Fibroblast of the aortic adventitia (primary cell): ENCODE measurements at regions not wholly inside any gene's neighbourhood (a gene's known extent, or its start where the extent isn't known, plus 50 kb on each side); places are given as distances from the start of the nearest gene placed in this dataset.

Source experiments
- DNase-seq: peaks from one replicate; pipeline ENCODE4 v3.0.0-alpha.2; 2010; ENCODE audit warnings: low read depth
- H3K4me3 ChIP-seq: 2 replicates; pipeline ENCODE4 v1.5.1; 2011; ENCODE audit warnings: low read depth, mild to moderate bottlenecking, control low read depth, low read length, moderate library complexity
- TF ChIP-seq, protein P1 (sequence below): IDR thresholded peaks from 2 replicates; pipeline ENCODE4 v1.5.1; 2011; ENCODE audit warnings: mild to moderate bottlenecking, low read length, control low read depth, inconsistent platforms; ENCODE audit not compliant: insufficient read depth

DNA sequence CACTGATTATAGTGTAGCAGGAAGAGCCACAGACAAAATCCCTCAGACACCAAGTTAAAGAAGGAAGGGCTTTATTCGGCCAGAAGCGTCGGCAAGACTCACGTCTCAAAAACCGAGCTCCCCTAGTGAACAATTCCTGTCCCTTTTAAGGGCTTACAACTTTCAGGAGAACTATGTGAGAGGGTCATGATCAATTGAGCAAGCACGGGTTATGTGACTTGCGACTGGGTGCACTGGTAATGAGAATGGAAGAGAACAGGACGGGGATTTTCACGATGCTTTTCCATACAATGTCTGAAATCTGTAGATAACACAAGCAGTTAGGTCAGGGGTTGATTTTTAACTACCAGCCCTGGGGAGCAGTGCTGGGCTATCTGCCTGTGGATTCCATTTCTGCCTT is 116.7 kb downstream of the MFAP3L start:
- no peak overlapping the region for H3K4me3 ChIP-seq
- DNase-seq = no peak

DNA sequence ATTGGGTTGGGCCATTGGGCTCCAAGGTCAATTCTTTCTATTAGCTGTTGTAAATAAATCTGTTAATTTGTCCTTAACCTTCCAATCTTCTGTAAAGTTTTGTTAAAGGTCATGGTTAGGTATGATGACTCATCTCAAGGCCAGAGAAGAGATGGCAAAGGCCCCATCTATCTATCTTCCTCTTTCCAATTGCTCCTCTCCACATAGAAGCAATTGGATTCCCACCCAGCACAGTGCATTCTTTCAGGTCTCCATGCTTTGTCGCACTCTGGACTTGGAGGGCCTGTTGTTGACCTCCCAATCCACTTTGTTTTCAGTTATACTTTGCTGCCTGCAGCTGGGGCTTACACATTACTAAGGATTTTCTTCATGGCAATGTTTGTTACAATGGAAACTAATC is 118.5 kb downstream of the MFAP3L start:
- no peak overlapping the region for H3K4me3 ChIP-seq
- TF ChIP-seq, protein P1, sequence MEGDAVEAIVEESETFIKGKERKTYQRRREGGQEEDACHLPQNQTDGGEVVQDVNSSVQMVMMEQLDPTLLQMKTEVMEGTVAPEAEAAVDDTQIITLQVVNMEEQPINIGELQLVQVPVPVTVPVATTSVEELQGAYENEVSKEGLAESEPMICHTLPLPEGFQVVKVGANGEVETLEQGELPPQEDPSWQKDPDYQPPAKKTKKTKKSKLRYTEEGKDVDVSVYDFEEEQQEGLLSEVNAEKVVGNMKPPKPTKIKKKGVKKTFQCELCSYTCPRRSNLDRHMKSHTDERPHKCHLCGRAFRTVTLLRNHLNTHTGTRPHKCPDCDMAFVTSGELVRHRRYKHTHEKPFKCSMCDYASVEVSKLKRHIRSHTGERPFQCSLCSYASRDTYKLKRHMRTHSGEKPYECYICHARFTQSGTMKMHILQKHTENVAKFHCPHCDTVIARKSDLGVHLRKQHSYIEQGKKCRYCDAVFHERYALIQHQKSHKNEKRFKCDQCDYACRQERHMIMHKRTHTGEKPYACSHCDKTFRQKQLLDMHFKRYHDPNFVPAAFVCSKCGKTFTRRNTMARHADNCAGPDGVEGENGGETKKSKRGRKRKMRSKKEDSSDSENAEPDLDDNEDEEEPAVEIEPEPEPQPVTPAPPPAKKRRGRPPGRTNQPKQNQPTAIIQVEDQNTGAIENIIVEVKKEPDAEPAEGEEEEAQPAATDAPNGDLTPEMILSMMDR = no peak
- no peak for DNase-seq

More for the DNA sequence above, 116.7 kb downstream of the MFAP3L start:
- TF ChIP-seq, protein P1 = no peak

DNA sequence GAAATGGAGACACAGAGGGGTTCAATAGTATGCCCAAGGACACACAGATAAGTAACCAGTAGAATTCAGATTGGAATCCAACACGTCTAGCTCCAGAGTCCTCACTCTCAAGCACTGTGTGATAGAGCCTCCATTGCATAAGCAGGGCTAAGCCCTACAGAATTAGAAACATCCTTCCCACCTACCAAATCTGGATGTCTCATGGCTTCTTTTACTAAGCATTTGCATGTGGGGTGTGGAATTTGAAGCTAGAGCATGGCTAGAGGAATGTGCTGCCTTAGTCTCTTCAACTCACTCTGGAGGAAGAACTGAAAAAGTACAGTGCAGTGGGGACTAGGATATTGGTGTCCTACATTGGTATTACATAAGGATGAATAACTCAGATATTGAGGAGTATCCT is 119.4 kb downstream of the MFAP3L start:
- H3K4me3 ChIP-seq = no peak overlapping the region
- TF ChIP-seq, protein P1 = no peak
- no peak for DNase-seq

DNA sequence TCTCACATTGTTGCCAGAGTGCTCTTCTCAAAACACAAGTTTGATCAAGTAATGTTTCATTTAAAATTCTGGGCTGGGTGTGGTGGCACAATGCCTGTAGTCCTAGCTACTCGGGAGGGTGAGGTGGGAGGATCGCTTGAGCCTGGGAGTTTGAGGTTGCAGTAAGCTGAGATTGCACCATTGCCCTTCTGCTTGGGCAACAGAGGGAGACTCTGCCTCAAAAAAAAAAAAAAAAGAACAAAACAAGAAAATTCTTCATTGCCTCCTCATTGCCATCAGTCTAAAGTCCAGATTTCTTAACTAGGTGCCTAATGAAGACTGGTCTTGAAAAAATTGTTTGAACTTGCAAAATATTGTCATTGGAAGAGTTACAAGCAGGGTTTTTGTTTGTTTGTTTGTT is 120.1 kb downstream of the MFAP3L start:
- no peak overlapping the region for H3K4me3 ChIP-seq
- DNase-seq = no peak
- TF ChIP-seq, protein P1 = no peak

DNA sequence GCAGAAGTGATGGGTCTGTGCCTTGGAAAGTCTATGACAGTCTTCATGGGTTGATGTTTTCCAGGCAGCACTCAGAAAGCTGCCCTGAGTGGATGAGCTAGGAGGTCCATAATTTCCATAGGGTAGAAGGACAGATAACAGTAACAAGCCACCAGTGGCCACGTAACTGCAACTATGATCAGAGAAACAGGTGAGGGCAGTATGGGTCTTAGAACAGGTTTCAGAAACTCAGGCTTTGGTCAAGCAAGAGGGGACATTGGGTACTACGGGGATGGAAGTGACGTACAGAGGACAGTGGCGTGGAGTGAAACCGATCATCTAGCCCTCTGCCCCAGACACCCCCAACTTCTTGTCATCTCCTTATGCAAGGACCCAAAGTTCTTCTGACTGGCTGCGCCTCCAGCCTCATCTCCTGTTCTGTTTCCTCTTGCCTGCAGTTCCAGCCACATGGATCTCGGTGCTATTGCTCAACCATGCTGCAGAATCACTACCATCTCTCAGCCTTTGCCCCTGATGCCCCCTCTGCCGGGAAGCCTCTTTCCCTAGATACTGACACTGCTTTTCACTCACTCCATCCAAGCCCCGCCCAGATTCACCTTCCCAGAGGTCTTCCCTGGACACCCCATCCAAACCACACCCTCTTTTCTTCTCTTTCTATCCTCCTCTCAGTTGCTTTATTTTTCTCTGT is 123.4 kb downstream of the MFAP3L start:
- no peak for DNase-seq
- TF ChIP-seq, protein P1 = no peak
- no peak overlapping the region for H3K4me3 ChIP-seq

DNA sequence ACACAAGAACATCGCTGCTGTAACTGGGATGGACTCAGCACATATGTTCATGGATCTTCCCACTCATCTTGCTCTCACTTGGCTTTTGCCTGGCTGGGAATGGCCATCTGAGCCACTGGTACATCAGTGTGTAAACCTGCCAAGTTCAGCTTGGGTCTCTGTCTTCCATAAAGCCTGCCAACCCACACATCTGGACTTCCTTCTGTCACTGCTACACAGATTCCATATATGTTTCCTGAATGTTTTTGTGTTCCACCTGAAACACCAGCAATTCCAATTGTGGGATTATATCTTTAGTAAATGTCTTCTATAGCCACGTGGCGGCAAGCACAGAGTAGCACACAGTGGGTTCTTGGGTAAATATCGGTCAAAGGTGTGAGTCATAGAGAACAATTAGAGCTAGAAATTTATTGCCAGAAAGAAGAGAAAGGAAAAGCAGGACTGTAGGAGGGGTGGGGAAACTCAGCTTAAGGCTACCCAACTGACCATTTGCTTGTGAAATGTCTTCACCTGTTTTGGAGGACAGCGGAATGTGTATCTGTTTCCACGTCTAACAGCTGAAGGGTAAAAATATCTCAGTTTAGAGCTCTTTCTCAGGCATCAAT is 125.9 kb downstream of the MFAP3L start:
- no peak for DNase-seq
- TF ChIP-seq, protein P1 = no peak
- H3K4me3 ChIP-seq = no peak overlapping the region
